NCI-H226 (cell line): ENCODE measurements at regions not wholly inside any gene's neighbourhood (a gene's known extent, or its start where the extent isn't known, plus 50 kb on each side); places are given as distances from the start of the nearest gene placed in this dataset.

ENCODE experiments used
- DNase-seq: peaks from one replicate; pipeline ENCODE4 v3.0.0-alpha.2; 2015

GRCh38 chr20:23228912-23229311, 121.7 kb upstream of the NXT1 start:
- no peak for DNase-seq

GRCh38 chr20:23227976-23228375, 122.6 kb upstream of the NXT1 start:
- no peak for DNase-seq

GRCh38 chr20:23227274-23227673, 123.3 kb upstream of the NXT1 start:
- DNase-seq, result no peak

- DNase-seq, result no peak
Observed at GRCh38 chr20:23226612-23227265, 123.9 kb upstream of the NXT1 start.

GRCh38 chr20:23225407-23226060, 125.1 kb upstream of the NXT1 start:
- DNase-seq, result peak; percentile 97

GRCh38 chr20:23224806-23225205, 125.8 kb upstream of the NXT1 start:
- no peak for DNase-seq

- no peak for DNase-seq
Observed at GRCh38 chr20:23223908-23224580, 126.5 kb upstream of the NXT1 start.

- no peak for DNase-seq
Observed at GRCh38 chr20:23222531-23223200, 127.9 kb upstream of the NXT1 start.

- no peak for DNase-seq
Observed at GRCh38 chr20:23217023-23217422, 130.9 kb upstream of the CD93 start.

- no peak for DNase-seq
Observed at GRCh38 chr20:23215344-23215995, 129.3 kb upstream of the CD93 start.

GRCh38 chr20:23214903-23215302, 128.8 kb upstream of the CD93 start:
- DNase-seq, result no peak

GRCh38 chr20:23212464-23212995, 126.4 kb upstream of the CD93 start:
- no peak for DNase-seq

GRCh38 chr20:23212011-23212410, 125.9 kb upstream of the CD93 start:
- no peak for DNase-seq

- no peak for DNase-seq
Observed at GRCh38 chr20:23211164-23211563, 125.0 kb upstream of the CD93 start.

- no peak for DNase-seq
Observed at GRCh38 chr20:23207826-23208540, 121.9 kb upstream of the CD93 start.

GRCh38 chr20:23206995-23207394, 120.9 kb upstream of the CD93 start:
- no peak for DNase-seq

- no peak for DNase-seq
Observed at GRCh38 chr20:23206061-23206460, 119.9 kb upstream of the CD93 start.

- no peak for DNase-seq
Observed at GRCh38 chr20:23205611-23206041, 119.5 kb upstream of the CD93 start.

- DNase-seq, result no peak
Observed at GRCh38 chr20:23205211-23205610, 119.1 kb upstream of the CD93 start.

- DNase-seq, result no peak
Observed at GRCh38 chr20:23203951-23204730, 118.0 kb upstream of the CD93 start.

GRCh38 chr20:23203310-23203709, 117.2 kb upstream of the CD93 start:
- DNase-seq, result no peak
